MV-4-11 (cell line): ENCODE measurements at regions not wholly inside any gene's neighbourhood (a gene's known extent, or its start where the extent isn't known, plus 50 kb on each side); places are given as distances from the start of the nearest gene placed in this dataset.
A peak's percentile ranks its signal among the peaks of the same experiment; 100 is the strongest.

ENCODE experiments used
- DNase-seq: peaks from one replicate; lab custom pipeline; 2025; lab: John Stamatoyannopoulos, UW

DNA sequence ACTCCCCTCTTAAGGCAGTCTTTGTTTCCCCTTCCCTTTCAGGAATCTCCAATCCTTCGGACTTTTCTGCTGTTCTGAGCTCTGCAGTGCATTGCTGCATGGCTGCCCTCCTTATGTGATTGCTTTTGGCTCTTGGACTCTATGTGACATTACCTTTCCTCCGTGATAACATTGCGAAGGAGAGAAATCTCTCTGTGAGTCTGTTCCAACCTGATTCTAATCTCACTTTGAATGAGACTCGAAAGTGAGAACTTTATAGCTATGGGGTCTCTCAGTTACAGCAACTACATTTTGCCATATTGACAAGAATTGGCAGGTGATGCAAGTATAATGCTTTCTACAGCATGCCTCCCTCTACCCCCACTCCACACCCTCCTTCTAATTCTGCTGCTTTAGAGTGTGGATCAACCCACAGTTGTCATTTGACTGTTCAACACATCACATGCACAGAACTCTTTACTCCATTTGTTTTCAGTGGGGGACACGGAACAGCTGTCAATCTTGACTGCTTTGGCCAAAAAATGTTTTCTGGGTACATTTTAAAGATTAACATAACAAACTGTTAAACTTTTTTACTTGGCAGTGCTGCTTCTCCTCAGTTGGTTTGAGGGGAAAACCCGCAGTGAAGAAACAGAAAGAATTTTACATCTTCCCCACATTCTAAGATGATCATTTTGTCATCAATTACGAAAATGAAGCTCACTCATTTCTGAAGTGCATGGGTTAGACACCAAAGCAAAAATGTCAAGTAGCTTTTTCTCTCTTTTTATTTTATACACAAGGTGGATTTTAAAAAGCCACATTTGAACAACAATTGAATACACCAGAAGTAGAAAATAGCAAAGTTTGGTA, 125.5 kb upstream of the RMST start:
- DNase-seq, result no peak

DNA sequence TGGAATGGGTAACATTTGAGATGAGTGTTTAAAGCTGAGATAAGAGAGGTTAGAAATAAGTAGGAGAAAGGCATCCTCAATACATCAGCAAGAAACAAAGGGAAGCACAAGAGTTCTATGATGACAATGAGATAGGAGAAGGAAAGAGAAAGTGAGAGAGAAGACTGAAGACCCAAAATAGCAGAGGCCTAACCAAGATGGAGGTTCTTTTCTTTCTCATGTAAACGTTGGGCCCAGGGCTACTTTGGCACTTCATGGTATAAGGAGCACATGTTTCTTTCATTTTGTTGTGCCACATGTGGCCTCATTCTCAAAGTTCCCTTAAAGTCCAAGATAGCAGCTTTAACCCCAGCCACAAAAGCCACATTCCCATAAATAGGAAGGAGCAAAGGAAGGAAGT, 120.5 kb upstream of the RMST start:
- no peak for DNase-seq

DNA sequence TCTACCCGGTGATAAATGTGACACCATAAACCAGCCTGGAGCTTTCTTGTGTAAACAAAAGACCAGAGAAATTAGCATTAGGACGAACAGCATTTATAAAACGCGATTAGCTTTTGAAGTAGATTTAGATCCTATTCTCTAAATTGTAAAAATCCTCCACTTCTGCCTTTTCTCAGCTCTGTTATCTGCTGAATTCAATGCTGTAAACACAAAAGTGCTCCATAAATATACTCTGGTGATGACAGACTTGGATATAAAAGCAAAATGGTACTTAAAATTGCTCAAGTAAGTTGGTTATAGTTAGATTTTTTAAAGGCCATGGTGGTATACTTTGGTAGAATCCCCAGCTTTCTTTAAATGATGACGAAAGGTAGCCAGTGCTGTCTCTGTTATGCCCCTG, 114.6 kb upstream of the RMST start:
- no peak for DNase-seq

DNA sequence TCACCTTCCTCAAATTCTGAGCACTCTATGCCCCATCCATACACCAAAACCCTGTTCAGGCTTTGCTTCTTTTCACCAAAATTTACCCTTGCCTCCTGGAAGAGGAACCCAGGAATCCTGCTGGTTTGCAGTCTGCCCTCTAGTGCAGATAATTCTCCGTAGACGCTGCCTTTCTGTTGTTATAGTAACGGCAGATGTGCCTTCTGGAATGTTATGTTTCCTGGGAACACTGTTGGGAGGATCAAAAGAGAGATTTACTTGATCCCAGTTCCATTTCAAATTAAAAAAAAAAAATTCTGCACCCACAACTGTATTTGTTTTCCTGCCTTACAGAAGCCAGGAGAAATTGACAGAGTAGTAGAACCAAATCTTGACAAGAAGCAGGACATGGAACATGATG, 104.2 kb upstream of the RMST start:
- no peak for DNase-seq

DNA sequence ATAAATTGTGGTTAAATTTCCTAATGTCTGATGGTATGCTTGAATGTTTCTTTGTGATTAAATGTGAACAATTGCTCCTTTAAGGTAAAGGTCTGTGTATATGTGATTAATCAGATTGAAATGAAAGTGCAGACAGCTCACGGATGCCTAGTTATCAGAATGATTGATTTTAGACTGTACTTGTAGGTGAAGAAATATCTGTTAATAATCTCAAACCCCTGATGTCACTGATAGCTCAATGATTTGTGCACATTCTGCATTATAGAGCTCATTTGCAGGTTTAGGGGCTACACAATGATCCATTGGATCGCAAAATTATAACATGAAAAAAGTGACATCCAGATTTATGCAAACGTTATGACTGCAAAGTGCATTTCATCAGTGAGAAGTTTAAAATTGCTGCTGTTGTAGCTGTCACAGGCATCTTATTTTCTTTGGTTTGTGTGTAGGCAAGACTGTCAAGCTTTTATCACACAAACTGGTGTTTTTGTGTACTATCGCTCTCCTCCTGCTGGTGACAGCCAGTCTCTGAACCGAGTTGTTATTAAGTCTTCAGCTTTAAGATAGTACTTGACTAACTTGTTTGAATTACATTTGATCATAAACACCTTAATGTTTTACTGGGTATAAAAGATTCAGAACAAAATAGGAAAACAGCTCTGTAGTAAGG, 103.4 kb upstream of the RMST start:
- DNase-seq, result no peak

DNA sequence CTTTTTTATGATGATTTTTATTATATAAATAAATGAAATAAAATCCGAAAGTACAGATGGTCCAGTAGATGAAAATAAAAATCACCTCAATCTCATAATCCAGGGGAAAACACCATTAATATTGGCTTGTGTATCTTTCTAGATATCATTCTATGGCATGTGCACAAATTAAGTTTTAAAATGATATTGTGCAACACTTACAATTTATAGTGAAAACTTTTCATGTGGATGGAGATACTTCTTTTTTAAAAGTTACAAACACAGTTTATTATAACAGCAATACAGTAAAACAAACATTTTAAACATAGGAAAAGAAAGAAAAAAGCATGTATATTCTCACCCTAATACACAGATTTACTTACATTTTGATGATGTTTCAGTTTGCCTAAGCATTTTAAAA, 98.9 kb upstream of the RMST start:
- DNase-seq, result no peak

DNA sequence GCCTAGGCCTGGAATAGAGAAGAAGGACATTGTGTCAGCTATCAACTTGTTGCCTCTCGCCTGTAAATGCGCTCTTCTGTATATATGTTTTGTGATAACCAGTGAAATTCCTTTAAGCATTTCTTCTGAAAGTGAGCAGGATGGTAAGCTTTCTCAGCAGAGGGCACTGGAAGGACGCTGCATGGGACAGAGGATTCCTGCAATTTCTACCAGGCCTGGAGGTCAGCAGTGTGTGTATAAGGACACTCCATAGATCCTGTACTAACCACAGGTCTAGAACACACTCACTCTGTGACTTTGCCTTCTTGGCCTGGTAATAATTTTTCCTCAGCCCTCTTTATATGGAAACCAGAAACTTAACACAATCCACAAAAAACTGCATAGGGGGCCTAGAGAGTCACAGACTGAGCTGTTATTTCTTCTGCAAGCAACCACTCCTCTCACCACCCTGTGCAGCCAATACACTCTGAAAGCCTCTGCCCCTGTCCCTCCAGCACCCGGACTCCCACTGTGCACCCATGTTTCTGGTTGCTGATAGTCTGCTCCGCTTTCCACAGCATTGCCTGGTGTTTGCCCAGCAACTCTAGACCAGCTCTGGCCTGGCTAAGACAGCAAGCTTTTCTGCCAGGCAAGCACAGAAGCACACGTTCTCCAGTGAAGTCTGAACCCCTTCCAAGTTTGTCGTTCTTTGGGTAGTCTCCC, 94.0 kb upstream of the RMST start:
- no peak for DNase-seq

DNA sequence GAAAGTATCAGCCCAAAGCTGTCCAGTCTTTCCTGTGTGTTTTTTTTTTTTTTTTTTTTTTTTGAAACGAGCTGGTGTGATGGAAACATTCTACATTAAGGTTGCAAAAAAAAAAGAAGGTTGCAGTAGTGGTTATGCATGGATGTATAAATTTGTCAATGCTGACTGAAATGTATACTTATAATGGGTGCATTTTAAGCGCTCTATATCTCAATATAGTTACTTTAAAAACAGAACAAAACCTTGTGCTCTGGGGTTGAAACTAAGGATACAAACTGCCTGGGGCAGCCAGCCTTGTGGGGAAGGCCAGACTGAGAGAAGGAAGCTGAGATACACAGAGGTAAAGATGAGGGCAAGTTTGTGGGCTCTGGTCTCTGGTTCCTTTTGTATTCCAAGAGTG, 87.3 kb upstream of the RMST start:
- DNase-seq, result no peak

DNA sequence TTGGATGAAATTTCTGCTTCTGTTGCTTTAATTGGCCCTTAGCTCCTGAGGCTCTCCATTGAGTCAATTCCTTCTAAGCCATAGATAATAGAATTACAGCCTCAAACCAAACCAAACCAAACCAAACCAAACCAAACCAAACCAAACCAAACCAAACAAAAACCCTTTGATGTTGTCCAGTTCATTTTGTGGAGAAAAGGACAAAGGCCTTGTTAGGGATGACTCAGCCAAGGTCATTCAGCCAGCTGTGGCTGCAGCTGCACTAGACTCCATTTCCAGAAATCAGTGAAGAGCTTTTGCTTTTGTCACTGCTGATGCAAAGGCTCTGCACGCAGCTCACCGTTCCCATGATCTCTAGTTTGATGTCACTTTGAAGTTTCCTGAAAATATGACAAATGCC, 82.2 kb upstream of the RMST start:
- DNase-seq, result no peak

DNA sequence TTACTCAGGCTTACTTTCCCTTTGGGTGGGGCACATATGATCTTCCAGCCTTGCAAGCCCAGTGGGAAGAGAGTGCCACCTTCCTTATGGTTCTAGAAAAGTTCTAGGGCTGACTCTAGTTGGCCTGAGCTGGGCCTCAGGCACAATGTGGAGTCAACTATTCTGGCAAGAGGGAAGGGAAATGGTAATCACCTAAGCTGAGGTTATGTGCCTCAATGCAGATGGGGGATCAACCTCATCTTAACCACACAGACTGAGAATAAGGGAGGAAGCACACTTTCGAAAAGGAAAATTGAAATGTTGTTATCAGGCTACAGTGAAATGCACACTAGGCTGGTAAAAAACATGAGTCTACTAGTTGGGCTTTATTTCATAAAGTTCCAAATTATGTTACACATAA, 77.5 kb upstream of the RMST start:
- DNase-seq, result no peak

DNA sequence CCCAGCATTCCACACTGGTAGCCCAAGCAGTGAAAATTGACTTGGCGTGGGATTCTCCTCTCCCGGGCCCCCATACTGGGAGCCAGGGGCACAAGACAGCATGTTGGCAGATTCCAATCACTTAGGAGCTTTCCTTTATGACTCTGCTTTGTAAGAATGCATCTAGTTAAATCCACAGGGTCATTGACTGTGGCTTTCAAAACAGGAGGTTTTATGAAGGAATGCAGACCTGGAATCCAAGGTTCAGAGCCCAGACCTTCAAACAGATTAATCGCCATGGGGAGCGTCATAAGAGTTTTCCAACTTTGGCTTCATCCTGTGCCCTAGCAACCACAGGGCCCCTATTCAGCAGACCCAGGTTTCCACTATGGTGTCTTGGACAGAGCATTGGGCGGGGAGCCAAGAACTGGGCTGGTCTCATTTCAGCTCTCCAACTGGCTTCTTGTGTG, 76.4 kb upstream of the RMST start:
- no peak for DNase-seq

DNA sequence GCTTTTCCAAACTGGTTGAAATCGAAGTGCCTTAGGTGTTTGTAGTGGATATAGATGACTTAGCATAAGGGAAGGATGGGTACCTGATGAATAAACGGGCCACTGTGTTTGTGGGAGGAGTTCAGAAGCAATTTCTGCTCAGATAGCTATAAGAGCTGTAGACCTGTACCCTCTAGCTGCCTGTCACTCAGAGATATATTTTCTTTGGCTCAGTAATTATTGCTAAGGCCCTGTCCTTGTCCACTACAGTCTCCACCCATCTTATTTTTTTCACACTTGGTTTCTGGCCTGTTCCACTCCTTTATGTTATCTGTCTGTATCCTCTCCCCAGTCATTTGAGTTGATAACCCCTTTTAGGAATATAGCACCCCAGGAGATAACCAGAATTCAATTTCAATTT, 74.8 kb upstream of the RMST start:
- no peak for DNase-seq

DNA sequence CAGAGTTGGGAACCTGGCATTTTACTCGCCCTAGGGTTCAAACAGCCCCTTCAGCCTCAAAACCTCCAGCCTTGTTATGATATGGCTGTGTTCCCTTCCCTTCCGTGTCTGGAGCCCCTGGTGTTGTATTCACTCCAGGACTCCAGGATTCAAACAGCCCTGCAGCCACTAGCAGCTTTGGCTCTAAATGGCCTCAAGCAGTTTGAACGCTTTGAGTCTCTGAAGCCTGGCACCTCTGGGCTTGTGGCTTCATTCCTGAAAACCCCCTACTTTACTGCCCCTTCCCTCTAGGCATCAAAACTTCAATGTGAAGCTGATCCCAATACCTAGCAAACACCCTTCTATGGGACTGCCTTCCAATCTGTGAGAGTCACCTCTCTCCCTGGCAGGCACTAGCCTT, 67.9 kb upstream of the RMST start:
- DNase-seq, result no peak

DNA sequence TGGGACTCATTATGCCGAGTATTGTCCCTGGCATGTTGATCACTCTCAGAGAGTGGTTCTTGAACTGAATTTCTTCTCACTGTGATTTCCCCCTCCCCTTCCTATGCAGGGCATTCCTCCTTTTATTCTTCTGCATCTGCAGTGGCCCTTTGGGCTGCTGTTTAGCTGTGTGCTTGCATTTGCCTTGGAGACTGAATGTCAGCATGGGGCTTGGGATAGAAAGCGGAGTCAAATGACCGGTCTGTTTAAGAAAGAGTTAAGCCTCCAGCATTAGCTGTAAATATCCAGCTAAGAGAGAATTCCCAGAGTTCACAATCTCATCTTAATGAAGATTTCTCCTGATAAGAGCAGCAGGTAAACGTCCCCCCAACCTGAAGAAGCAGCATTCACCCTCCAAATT, 65.6 kb upstream of the RMST start:
- DNase-seq, result no peak

DNA sequence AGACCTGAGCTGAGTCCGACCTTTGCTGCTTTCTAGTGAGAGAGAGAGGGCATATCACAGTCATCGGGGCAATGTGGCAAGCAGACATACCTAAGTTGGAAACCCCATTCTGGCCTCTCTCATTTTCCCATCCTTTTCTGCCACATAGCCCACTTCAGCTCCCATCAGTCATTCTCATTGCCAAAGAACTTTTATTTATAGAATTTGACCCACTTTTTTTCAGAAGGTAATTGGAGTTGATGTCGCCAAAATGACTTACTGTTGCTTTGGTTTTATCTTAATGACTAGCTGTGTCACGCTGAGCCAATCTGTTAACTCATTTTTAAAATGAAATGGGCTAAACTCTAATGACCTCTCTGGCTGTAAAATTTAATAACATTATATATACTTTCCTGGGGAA, 63.9 kb upstream of the RMST start:
- DNase-seq, result no peak

DNA sequence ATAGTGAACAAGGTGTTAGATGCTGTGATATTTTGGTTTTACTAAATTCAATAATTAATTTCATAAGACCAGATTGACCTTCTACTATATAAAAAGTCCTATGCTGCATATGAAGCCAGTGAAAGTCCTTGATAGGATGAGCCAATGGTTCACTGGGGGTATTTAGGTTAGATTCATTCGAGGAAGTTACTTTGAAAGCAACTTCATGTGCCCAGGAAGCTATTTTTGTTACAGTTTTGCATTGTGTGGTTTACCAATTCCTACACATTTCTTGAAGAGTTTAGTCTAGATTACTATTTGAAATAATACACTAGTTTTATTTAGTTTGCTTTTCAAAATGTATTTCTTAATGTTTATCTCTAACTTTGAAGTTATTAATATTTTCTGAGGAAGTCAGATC, 58.5 kb upstream of the RMST start:
- no peak for DNase-seq

DNA sequence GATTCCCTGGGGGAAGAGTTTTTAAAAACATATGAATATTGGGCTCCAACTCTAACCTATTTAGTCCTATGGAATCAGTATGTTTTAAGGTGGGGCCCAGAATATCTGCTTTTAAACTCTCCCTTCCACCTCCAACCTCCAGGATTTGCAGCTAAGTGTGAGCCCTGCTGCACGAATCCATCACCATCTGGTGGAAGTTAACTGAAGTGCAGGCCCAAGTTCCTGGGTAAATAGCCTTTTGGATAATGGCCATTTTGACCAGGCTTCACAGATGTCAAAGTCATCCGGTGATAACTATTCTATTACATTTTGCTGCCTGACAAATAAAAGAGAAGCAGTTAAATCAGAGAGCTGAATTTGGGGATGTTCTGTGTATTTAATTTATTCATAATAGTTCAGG, 58.1 kb upstream of the RMST start:
- peak; percentile 10 for DNase-seq

DNA sequence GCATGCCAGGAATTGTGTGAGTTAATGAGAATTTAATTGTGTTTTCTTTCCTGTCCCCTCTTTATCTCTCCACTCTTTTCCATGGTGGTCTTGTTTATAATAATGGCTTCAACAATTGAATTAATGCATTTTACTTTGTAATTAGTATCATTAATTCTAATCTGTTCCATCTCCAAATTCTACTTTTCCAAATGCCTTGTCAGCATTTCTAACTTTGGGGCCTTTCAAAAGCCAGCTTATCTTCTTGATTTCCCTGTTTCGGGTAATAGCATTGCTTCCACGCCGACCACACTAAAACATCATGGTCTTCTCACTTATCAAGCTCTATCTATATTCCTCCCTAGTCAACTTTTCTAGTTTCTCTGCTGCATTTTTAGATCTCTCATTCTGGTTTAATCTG, 54.2 kb upstream of the RMST start:
- no peak for DNase-seq

DNA sequence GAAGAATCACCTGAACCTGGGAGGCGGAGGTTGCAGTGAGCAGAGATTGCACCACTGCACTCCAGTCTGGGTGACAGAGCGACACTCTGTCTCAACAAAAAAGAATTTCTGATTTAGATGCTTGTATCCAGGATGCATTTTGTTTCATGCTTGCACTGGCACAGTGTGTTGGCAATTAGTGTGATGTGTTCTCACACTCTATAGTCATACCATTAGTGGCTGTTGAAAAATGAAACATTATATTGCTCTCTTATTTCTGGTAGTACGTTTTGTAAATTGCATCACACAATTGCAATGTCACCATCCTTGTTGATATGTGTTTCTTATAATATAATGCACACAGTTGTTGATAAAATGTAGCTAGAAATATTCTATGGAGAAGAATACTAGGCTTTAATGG, 51.3 kb upstream of the RMST start:
- no peak for DNase-seq
